GM12892 (cell line): ENCODE measurements at regions not wholly inside any gene's neighbourhood (a gene's known extent, or its start where the extent isn't known, plus 50 kb on each side); places are given as distances from the start of the nearest gene placed in this dataset.

Experiments used
- POLR2A ChIP-seq: IDR thresholded peaks from 2 replicates; pipeline ENCODE4 v1.6.1; 2011; ENCODE audit warnings: low read depth, low read length, control low read depth
- POLR2AphosphoS5 ChIP-seq: IDR thresholded peaks from 2 replicates; pipeline ENCODE4 v1.6.1; 2011; ENCODE audit warnings: low read depth, low read length, control low read depth

GRCh38 chr13:63497601-63498000 is 2082.0 kb upstream of the PCDH20 start:
- TF ChIP-seq POLR2A: no peak
- TF ChIP-seq POLR2AphosphoS5: no peak
